IPS-NIHi11 (cell line): ENCODE measurements at regions not wholly inside any gene's neighbourhood (a gene's known extent, or its start where the extent isn't known, plus 50 kb on each side); places are given as distances from the start of the nearest gene placed in this dataset.

Experiments used
- DNase-seq: peaks from one replicate; pipeline ENCODE4 v3.0.0; 2012; ENCODE audit warnings: mixed read lengths, low spot score

DNA sequence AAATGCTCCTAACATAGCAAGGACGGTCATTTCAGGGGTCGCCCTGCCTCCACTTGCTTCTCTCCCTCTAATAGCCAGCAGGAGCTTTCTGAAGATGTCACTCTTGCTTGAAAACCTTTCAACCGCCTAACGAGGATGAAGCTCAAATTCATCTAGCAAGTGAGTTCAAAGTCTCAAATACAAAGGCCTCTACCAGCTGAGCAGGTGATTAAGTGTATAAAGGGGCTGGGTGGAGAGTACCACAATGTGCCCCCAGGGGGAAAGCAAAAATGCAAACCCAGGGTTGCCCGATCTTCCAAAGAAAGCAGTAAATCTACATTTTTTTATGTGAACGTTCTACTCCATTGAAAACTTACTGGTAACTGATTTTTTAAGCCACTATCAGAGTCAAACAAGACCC lies 50.4 kb upstream of the GRIP2 start:
- no peak for DNase-seq

DNA sequence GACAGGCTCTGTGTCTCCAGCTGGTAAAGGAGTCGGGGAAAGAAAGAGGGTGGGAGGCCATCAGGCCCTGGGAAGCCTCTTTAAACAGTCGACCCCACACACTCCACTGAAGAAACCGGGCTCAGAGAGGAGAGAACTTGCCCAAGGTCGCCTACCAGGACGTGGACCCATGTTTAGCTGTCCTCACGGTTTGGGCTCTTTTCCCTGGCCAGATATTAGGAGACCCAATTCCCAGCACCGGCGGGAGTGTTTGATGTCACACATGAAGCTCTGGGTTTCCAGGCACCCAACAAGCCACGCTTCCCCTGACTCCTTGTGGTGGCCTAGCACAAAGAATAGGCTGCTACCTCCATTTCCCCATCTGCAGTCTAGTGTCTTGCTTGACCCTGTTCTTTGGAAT lies 52.2 kb upstream of the GRIP2 start:
- DNase-seq: no peak

DNA sequence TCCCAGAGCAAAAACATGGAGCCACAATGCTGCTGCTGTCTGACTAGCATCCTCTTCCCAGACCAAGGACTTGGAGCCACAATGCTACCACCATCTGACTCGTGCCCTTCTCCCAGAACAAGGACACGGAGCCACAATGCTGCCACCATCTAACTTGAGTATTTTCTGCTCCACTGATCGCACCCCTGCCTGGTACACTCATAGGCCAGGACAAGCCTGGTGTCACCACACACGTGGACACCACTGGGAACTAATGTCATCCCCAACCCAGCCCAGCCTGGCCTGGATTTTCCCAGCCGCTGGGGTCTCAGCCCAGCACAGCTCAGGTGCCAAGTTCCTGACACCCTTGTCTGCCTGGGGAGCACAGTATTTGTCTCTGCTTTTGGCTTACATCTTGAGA lies 52.7 kb upstream of the GRIP2 start:
- no peak for DNase-seq

DNA sequence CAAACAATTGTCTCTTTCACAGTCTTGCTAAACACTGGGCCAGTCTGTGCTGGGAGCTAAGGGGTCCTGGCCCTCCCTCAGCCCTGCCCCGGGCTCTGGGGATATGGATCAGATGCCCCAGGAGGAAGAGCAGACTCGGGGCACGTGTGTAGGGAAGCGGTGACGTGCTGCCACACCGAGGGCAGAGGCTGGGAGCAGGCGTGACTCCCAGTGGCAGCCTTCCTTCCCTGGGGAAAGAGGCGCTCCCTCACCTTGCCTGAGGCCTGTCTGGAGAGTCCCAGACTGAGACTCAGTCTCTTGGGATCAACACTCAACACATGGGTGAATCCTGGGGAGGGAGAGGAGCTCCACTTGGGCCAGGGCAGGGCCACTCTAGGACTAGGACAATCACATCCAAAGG lies 54.1 kb upstream of the GRIP2 start:
- DNase-seq: no peak

DNA sequence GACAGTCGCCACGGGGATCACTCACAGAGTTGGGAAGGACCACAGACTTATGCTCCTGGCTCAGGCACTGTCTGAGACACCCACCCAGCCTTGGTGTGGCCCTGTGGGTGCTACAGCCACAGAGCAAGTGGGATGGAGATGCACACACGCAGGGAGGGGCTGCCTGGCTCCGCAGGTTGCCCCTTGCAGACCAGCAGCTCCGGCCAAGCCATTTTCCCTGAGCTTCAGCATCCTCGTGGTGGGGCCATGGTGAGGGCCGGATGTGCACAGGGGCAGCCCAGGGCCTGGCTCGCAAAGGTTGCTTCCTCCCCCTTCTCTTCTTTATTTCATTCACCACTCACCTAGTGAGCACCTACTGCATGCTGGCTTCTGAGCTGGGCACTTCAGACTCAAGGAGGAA lies 55.4 kb upstream of the GRIP2 start:
- DNase-seq: no peak

DNA sequence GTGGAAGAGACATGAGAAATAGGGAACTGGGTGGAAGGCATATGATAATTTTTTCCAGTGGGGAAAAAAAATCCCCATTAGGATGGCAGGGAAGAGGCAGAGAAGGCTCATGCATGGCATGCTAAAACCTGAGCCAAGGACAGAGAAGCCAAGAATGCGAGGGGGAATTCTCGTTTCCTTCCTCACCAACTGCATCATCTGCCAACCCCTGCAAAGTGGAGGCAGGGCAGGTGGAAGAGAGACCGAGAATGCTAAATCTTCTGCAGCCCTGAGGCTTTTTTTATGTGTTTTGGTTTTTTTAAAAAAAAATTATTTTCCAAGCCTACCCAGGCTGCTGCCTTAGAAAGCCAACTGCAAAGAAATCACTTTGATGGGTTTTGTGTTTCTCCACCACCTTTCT lies 54.3 kb upstream of the CCDC174 start:
- DNase-seq: no peak

DNA sequence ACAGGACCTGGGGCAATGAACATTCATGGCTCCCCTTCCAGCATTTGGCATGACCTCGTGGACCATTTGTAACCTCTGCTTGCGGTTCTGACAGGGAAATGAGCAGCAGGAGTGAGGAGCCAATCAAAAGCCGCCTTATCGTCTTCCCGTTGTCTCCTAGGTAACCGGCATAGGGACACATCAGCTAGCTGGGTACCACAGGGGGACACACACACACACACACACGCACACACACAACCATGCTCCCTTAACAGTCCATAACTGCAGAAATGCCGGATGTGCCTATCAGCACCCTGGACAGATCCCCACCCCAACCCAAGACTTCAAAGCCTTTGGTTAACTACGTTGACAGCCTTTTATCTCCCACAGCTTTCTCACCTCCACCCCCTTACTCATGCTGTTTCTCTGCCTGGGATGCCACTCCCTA lies 53.4 kb upstream of the CCDC174 start:
- peak; percentile 81 for DNase-seq

DNA sequence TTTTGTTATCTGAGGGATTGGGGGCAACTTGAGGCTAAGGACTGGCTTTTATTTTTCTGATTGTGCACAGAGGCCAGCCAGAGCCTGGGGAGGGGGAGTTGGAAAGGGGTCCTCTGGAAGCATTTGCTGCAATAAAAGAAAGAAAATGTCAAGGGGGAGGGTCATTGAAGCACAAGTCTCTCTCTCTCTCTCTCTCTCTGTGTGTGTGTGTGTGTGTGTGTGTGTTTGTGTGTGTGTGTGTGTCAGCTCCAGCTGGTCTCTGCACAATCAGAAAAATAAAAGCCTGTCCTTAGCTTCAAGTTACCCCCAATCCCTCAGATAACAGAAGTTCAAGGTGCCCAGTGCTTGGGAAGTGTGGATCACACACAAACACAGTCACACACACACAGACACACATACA lies 52.1 kb upstream of the CCDC174 start:
- DNase-seq: no peak

DNA sequence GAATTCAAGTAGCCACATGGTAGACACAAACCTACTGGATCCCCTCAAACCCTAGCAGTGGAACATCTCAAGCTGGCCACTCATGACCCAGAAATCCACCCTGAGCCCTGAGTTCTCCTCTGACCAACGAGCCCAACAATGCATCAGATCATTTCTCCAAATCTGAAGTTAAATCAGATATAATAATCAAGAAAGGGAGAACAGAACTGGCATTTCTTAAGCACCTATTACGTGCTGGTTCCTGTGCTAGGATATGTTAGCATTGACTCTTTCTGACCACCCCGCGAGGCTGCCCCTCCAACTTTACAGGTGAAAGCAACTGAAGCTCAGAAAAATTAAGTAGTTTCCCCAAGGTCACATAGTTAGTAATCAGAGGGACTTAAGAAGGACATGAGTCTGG lies 51.5 kb upstream of the CCDC174 start:
- no peak for DNase-seq

DNA sequence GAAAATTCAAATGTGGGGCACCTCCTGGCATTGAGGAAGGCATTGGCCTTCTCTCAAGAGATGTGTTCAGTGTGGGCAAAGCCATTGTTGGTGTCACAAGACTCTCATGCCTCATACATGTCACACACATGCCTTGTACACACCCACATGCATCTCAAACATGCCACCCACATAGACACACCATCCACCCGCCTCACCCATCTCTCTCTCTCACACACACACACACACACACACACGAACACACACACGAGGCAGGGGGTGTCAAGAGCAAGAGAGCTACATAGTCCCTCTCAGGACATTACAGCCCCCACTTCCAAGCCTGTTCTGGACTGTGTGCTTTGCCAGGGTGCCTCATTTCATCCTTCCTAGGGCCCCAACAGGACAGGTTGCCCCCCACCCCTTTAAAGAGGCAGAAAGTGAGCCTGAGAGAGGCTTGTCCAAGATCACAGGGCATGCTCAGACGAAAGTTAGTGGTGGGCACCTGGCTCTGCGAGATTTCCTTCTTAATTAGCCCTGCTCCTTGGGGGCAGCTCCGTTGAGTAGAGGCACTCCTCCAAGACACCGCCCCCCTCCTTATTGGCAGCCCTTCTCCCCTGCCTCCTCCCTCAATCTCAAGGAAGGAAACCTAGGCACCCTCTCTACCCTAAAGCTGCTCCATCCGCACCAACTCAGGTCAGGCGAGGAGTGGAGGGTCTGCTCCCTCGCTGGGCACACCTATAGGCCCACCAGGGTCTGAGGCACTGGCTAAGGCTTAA lies 50.5 kb upstream of the CCDC174 start:
- no peak for DNase-seq

DNA sequence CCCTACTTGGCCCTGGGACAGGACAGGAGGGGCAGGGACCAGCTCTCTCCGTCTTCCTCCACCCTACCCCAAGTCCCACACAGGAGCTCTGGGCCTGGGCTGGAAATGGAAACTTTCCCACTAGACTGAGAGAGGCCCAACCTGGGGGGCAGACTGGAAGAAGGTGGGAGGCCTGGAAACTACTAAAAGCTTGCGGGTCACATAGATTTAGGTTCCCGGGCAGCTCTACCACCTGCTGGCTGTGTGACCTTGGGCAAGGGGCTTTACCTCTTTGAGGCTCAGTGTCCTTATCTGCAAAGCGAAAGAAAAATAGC lies 49.9 kb upstream of the CCDC174 start:
- DNase-seq: no peak
